ENCODE measurements at regions not wholly inside any gene's neighbourhood (a gene's known extent, or its start where the extent isn't known, plus 50 kb on each side); places are given as distances from the start of the nearest gene placed in this dataset.

DNA sequence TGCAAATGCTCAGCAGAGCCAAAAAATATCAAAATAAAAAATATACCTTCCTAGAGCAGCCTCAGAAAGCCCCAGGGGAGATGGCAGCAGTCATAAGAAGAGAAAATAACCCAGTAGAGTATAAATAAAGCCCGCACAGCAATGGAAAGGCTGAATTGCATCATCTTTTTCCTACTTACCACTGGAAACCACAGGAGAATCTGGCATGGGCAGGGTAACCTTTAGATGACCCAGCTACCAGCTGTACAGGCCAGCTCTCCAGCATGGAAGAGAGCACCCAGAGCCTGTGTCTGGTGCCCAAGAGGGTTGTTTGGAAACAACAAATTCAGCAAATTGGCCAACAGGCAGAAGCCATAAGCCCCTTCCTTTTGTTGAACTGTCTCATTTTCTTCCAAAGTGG, 253.1 kb downstream of the OMA1 start:
- TF ChIP-seq NRF1 (conservative IDR thresholded peaks at IDR 0.05; ENCODE audit: low read depth, low read length): no peak
- no peak for TF ChIP-seq EP300 (IDR thresholded peaks at IDR 0.05; ENCODE audit: borderline replicate concordance in 1 of 2, control insufficient read depth in 1 of 2, low read depth in 2 of 2, low read length in 2 of 2)
- no peak for TF ChIP-seq NFIC (IDR thresholded peaks at IDR 0.05; ENCODE audit: low read depth, low read length)
- no peak for TF ChIP-seq ZSCAN29 (IDR thresholded peaks at IDR 0.05)
- no peak for TF ChIP-seq PML (IDR thresholded peaks at IDR 0.05; ENCODE audit: low read length)
- TF ChIP-seq GABPA (IDR thresholded peaks at IDR 0.05; ENCODE audit: low read depth): no peak
- TF ChIP-seq YY1 (IDR thresholded peaks at IDR 0.05; ENCODE audit: low read depth, low read length): no peak
- no peak for TF ChIP-seq JUNB (IDR thresholded peaks at IDR 0.05)
- TF ChIP-seq ATF2 (IDR thresholded peaks at IDR 0.05; ENCODE audit: low read length): no peak
- no peak for TF ChIP-seq ZNF274 (IDR thresholded peaks at IDR 0.05; ENCODE audit: insufficient read depth, insufficient read length)
- no peak for TF ChIP-seq TAF1 (IDR thresholded peaks at IDR 0.05; ENCODE audit: borderline replicate concordance, low read depth, low read length)
- no peak for TF ChIP-seq CREM (IDR thresholded peaks at IDR 0.05; ENCODE audit: low read depth)

All from GM12878 (cell line).